MM.1S (cell line): ENCODE measurements at regions not wholly inside any gene's neighbourhood (a gene's known extent, or its start where the extent isn't known, plus 50 kb on each side); places are given as distances from the start of the nearest gene placed in this dataset.

Experiments
- DNase-seq: peaks from one replicate; pipeline ENCODE4 v3.0.0-alpha.2; 2015
- H2AFZ ChIP-seq: fragments of 300-600 bp; sonication (generic); 2 replicates; pipeline ENCODE4 v1.6.0; 2016; ENCODE audit warnings: antibody characterized with exemption, low read length
- H3F3A ChIP-seq: fragments of 300-600 bp; sonication (generic); 2 replicates; pipeline ENCODE4 v1.6.1; 2016; ENCODE audit warnings: mild to moderate bottlenecking, antibody characterized with exemption, low read length, moderate library complexity, mixed read lengths; ENCODE audit not compliant: insufficient read depth
- H3K27ac ChIP-seq: fragments of 300-600 bp; sonication (generic); 2 replicates; pipeline ENCODE4 v1.5.1; 2016; ENCODE audit warnings: mild to moderate bottlenecking, low read length
- H3K27me3 ChIP-seq: fragments of 300-600 bp; sonication (generic); replicated peaks from 2 replicates; pipeline ENCODE4 v1.6.0; 2016; ENCODE audit warnings: low read length; ENCODE audit not compliant: insufficient read depth
- H3K36me3 ChIP-seq: fragments of 300-600 bp; sonication (generic); replicated peaks from 2 replicates; pipeline ENCODE4 v1.6.1; 2016; ENCODE audit warnings: mild to moderate bottlenecking, low read length, mixed read lengths; ENCODE audit not compliant: insufficient read depth
- H3K4me1 ChIP-seq: fragments of 300-600 bp; sonication (generic); 2 replicates; pipeline ENCODE4 v1.6.1; 2016; ENCODE audit warnings: low read length, mixed read lengths
- H3K4me2 ChIP-seq: fragments of 300-600 bp; sonication (generic); 2 replicates; pipeline ENCODE4 v1.6.0; 2016; ENCODE audit warnings: low read depth, low read length
- H3K4me3 ChIP-seq: fragments of 300-600 bp; sonication (generic); 2 replicates; pipeline ENCODE4 v1.5.1; 2016; ENCODE audit warnings: low read length, mixed read lengths
- H3K79me2 ChIP-seq: fragments of 300-600 bp; sonication (generic); 2 replicates; pipeline ENCODE4 v1.6.1; 2016; ENCODE audit warnings: mixed run types, low read length, mixed read lengths
- H3K9ac ChIP-seq: fragments of 300-600 bp; sonication (generic); 2 replicates; pipeline ENCODE4 v1.6.1; 2016; ENCODE audit warnings: low read length, mixed read lengths
- H3K9me2 ChIP-seq: fragments of 300-600 bp; sonication (generic); replicated peaks from 2 replicates; pipeline ENCODE4 v1.6.1; 2016; ENCODE audit warnings: mild to moderate bottlenecking, low read length, mixed read lengths; ENCODE audit not compliant: insufficient read depth
- H3K9me3 ChIP-seq: fragments of 300-600 bp; sonication (generic); replicated peaks from 2 replicates; pipeline ENCODE4 v1.6.1; 2016; ENCODE audit warnings: mild to moderate bottlenecking, low read length, mixed read lengths; ENCODE audit not compliant: insufficient read depth
- H4K20me1 ChIP-seq: fragments of 300-600 bp; sonication (generic); 2 replicates; pipeline ENCODE4 v1.6.1; 2016; ENCODE audit warnings: mild to moderate bottlenecking, low read length, moderate library complexity, mixed read lengths; ENCODE audit not compliant: insufficient read depth
- EZH2 ChIP-seq: fragments of 300-600 bp; sonication (generic); optimal IDR thresholded peaks from 2 replicates; pipeline ENCODE3; 2017; ENCODE audit warnings: low read depth, mild to moderate bottlenecking, antibody characterized with exemption, low read length, mixed read lengths
- EZH2phosphoT487 ChIP-seq: fragments of 300-600 bp; sonication (generic); IDR thresholded peaks from 2 replicates; pipeline ENCODE4 v1.6.1; 2018; ENCODE audit warnings: antibody characterized with exemption, low read length
- TF ChIP-seq, protein P1 (sequence below): fragments of 300-600 bp; sonication (generic); IDR thresholded peaks from 2 replicates; pipeline ENCODE4 v1.5.1; 2016; ENCODE audit warnings: antibody characterized with exemption, low read length, mixed read lengths

DNA sequence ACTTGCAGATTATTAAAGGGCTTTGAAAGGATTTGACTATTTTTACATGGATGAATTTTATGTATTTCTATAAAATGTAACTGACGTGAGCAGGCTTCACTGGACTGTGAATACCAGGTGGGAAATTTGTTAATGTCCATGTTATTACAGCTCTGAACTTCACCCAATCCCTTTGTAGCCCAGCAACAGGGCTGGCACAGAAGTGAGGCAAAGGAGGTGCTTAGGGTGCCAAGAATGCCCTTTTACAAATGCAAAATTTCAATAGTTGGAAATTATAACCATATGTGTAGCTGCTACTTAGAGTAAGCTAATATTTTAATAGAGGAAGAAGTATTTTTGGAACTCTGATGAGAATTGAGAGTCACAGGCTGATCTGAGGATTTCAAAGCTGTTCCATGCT, 53.7 kb upstream of the FAM98A start:
- Histone ChIP-seq H3K27ac (no peak overlapping the region), H3F3A (no peaks in the 10 kb centered on the region), H2AFZ (no peak overlapping the region), H3K9ac (no peak overlapping the region), H3K4me1 (no peaks in the 10 kb centered on the region), H3K4me2 (no peak overlapping the region), H3K79me2 (no peaks in the 10 kb centered on the region), H3K9me3 (no peaks in the 10 kb centered on the region), H3K36me3 (no peaks in the 10 kb centered on the region), H4K20me1 (no peaks in the 10 kb centered on the region), H3K27me3 (no peaks in the 10 kb centered on the region), H3K9me2 (no peaks in the 10 kb centered on the region), H3K4me3 (no peak overlapping the region)
- DNase-seq, result no peak
- TF ChIP-seq, protein P1, sequence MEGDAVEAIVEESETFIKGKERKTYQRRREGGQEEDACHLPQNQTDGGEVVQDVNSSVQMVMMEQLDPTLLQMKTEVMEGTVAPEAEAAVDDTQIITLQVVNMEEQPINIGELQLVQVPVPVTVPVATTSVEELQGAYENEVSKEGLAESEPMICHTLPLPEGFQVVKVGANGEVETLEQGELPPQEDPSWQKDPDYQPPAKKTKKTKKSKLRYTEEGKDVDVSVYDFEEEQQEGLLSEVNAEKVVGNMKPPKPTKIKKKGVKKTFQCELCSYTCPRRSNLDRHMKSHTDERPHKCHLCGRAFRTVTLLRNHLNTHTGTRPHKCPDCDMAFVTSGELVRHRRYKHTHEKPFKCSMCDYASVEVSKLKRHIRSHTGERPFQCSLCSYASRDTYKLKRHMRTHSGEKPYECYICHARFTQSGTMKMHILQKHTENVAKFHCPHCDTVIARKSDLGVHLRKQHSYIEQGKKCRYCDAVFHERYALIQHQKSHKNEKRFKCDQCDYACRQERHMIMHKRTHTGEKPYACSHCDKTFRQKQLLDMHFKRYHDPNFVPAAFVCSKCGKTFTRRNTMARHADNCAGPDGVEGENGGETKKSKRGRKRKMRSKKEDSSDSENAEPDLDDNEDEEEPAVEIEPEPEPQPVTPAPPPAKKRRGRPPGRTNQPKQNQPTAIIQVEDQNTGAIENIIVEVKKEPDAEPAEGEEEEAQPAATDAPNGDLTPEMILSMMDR, result no peak
- no peak for TF ChIP-seq EZH2
- no peak for TF ChIP-seq EZH2phosphoT487

GRCh38 chr2:33650171-33650570, 51.1 kb upstream of the FAM98A start:
- Histone ChIP-seq H4K20me1 (no peaks in the 10 kb centered on the region), H3K27ac (no peak overlapping the region), H3K4me2 (no peak overlapping the region), H3K9me3 (no peaks in the 10 kb centered on the region), H3K4me3 (no peak overlapping the region), H3K36me3 (no peaks in the 10 kb centered on the region), H3K9ac (no peak overlapping the region), H3K79me2 (no peaks in the 10 kb centered on the region), H3K27me3 (no peaks in the 10 kb centered on the region), H3K4me1 (no peaks in the 10 kb centered on the region), H2AFZ (no peak overlapping the region), H3K9me2 (no peaks in the 10 kb centered on the region), H3F3A (no peaks in the 10 kb centered on the region)
- TF ChIP-seq EZH2phosphoT487 (no peak), EZH2 (no peak)
- TF ChIP-seq, protein P1, result no peak
- no peak for DNase-seq
